GM19035 (cell line): ENCODE measurements at regions not wholly inside any gene's neighbourhood (a gene's known extent, or its start where the extent isn't known, plus 50 kb on each side); places are given as distances from the start of the nearest gene placed in this dataset.
"Not testable (repeated sequence)": the region's sequence is repeated elsewhere in the genome, so short reads cannot be mapped to it uniquely, and the experiment has no call there.

ENCODE experiments used
- ATAC-seq: cut with Tn5 transposase; IDR thresholded peaks from one replicate; pipeline ENCODE4 v1.9.1; 2021; ENCODE audit not compliant: unreplicated experiment

GRCh38 chr7:106530183-106530582 is 130.8 kb downstream of the CCDC71L start:
- ATAC-seq: not testable (repeated sequence)

- ATAC-seq: not testable (repeated sequence)
Observed at GRCh38 chr7:106526617-106527016, 134.3 kb downstream of the CCDC71L start.

- no peak for ATAC-seq
Observed at GRCh38 chr7:106524690-106525059, 136.3 kb downstream of the CCDC71L start.

GRCh38 chr7:106523482-106523881 is 137.5 kb downstream of the CCDC71L start:
- no peak for ATAC-seq

GRCh38 chr7:106522696-106523095 is 138.3 kb downstream of the CCDC71L start:
- ATAC-seq: no peak

GRCh38 chr7:106521541-106521940 is 139.4 kb downstream of the CCDC71L start:
- ATAC-seq: no peak

- no peak for ATAC-seq
Observed at GRCh38 chr7:106520962-106521514, 139.9 kb downstream of the CCDC71L start.

- no peak for ATAC-seq
Observed at GRCh38 chr7:106518967-106519366, 142.0 kb downstream of the CCDC71L start.

GRCh38 chr7:106518239-106518638 is 142.7 kb downstream of the CCDC71L start:
- ATAC-seq: no peak

GRCh38 chr7:106517508-106517907 is 143.4 kb downstream of the CCDC71L start:
- no peak for ATAC-seq

GRCh38 chr7:106515321-106515720 is 145.6 kb downstream of the CCDC71L start:
- no peak for ATAC-seq

- ATAC-seq: no peak
Observed at GRCh38 chr7:106514881-106515280, 146.1 kb downstream of the CCDC71L start.

GRCh38 chr7:106512217-106512616 is 148.7 kb downstream of the CCDC71L start:
- no peak for ATAC-seq

- ATAC-seq: no peak
Observed at GRCh38 chr7:106504645-106505044, 156.3 kb downstream of the CCDC71L start.

- ATAC-seq: no peak
Observed at GRCh38 chr7:106504207-106504606, 156.8 kb downstream of the CCDC71L start.

- no peak for ATAC-seq
Observed at GRCh38 chr7:106503626-106504025, 157.3 kb downstream of the CCDC71L start.

GRCh38 chr7:106501605-106502580 is 159.1 kb downstream of the CCDC71L start:
- no peak for ATAC-seq

GRCh38 chr7:106499897-106500296 is 161.1 kb downstream of the CCDC71L start:
- no peak for ATAC-seq

GRCh38 chr7:106498005-106498404 is 163.0 kb downstream of the CCDC71L start:
- ATAC-seq: not testable (repeated sequence)

- no peak for ATAC-seq
Observed at GRCh38 chr7:106493041-106493731, 167.8 kb downstream of the CCDC71L start.

GRCh38 chr7:106488465-106488864 is 172.5 kb downstream of the CCDC71L start:
- ATAC-seq: no peak

GRCh38 chr7:106487892-106488291 is 173.1 kb downstream of the CCDC71L start:
- no peak for ATAC-seq
